Panc1 (cell line): ENCODE measurements at regions not wholly inside any gene's neighbourhood (a gene's known extent, or its start where the extent isn't known, plus 50 kb on each side); places are given as distances from the start of the nearest gene placed in this dataset.

Source experiments
- ATAC-seq: fragments of 200-7000 bp; cut with Tn5 transposase; 2 replicates; pipeline ENCODE4 v1.9.1; 2020; ENCODE audit warnings: mild to moderate bottlenecking, moderate library complexity
- BruUV-seq: library from RNA; stranded (reverse); fragments of 400-500 nt; replicated peaks from 2 replicates; lab custom pipeline; 2021; lab: Mats Ljungman, UMichigan
- CTCF ChIA-PET: fragments of 300-600 bp; sonication (Branson Sonifier 250); formaldehyde crosslinking; loops from one replicate; lab custom pipeline; 2022; ENCODE audit warnings: antibody characterized with exemption; lab: Charles Lee
- POLR2A ChIA-PET: fragments of 300-600 bp; sonication (Branson Sonifier 250); formaldehyde crosslinking; loops from one replicate; lab custom pipeline; 2022; ENCODE audit warnings: antibody characterized with exemption; lab: Charles Lee
- DNase-seq: peaks from one replicate; pipeline ENCODE4 v3.0.0-alpha.2; 2010; ENCODE audit warnings: low read depth, low spot score
- H3K27ac ChIP-seq: 2 replicates; pipeline ENCODE4 v1.5.1; 2011; ENCODE audit warnings: mild to moderate bottlenecking, low read length, inconsistent platforms
- H3K27me3 ChIP-seq: fragments of 200-500 bp; sonication (Bioruptor generic); 2 replicates; pipeline ENCODE4 v1.6.0; 2014; ENCODE audit warnings: low read length, inconsistent platforms; ENCODE audit not compliant: control insufficient read depth, insufficient read depth
- H3K36me3 ChIP-seq: fragments of 200-500 bp; sonication (Bioruptor generic); 2 replicates; pipeline ENCODE4 v1.5.1; 2014; ENCODE audit warnings: inconsistent platforms, mild to moderate bottlenecking, low read length, moderate library complexity; ENCODE audit not compliant: control insufficient read depth, insufficient read depth
- H3K4me1 ChIP-seq: 2 replicates; pipeline ENCODE4 v1.5.1; 2011; ENCODE audit warnings: inconsistent platforms, mild to moderate bottlenecking, low read length, moderate library complexity; ENCODE audit not compliant: control insufficient read depth, insufficient read depth
- H3K4me3 ChIP-seq, 2 experiments: 2 replicates each; pipeline ENCODE4 v1.5.1; 2011 to 2012; ENCODE audit warnings: low read depth in 2 of 2, low read length in 2 of 2, mild to moderate bottlenecking in 2 of 2, inconsistent platforms in 1 of 2, moderate library complexity in 1 of 2
- H3K9me3 ChIP-seq: fragments of 200-500 bp; sonication (Bioruptor generic); 2 replicates; pipeline ENCODE4 v1.5.1; 2014; ENCODE audit warnings: low read depth, mild to moderate bottlenecking, inconsistent platforms, low read length, moderate library complexity; ENCODE audit not compliant: control insufficient read depth, insufficient read depth
- CTCF ChIP-seq: fragments of 450-650 bp; IDR thresholded peaks from 2 replicates; pipeline ENCODE4 v1.5.1; 2017; ENCODE audit warnings: mild to moderate bottlenecking
- POLR2AphosphoS5 ChIP-seq: IDR thresholded peaks from 2 replicates; pipeline ENCODE4 v1.6.1; 2012; ENCODE audit warnings: mild to moderate bottlenecking, low read depth, low read length, moderate library complexity
- REST ChIP-seq, 2 experiments: IDR thresholded peaks; 2 replicates each; pipeline ENCODE4 v1.6.1; 2011 to 2012; ENCODE audit warnings: low read depth in 2 of 2, control low read depth in 1 of 2, low read length in 1 of 2, mild to moderate bottlenecking in 1 of 2, moderate library complexity in 1 of 2; ENCODE audit not compliant: insufficient read depth in 1 of 2
- SIN3A ChIP-seq: IDR thresholded peaks from 2 replicates; pipeline ENCODE4 v1.6.1; 2012; ENCODE audit warnings: low read depth, mild to moderate bottlenecking, low read length, moderate library complexity, borderline replicate concordance; ENCODE audit not compliant: insufficient read depth
- TCF7L2 ChIP-seq: IDR thresholded peaks from 2 replicates; pipeline ENCODE4 v1.6.1; 2011; ENCODE audit warnings: mild to moderate bottlenecking, low read depth, low read length, inconsistent platforms
- in situ Hi-C: cut with HindIII; loops from 2 replicates; pipeline ENCODE4 v1.10.0; 2016; ENCODE audit warnings: low sequenced_read_pairs, low pct_unique_long_range_greater_than_20kb
- intact Hi-C: fragments of 100-400 bp; cut with micrococcal nuclease; formaldehyde crosslinking; loops from one replicate; pipeline ENCODE4 v1.10.0; 2022; ENCODE audit not compliant: unreplicated experiment

DNA sequence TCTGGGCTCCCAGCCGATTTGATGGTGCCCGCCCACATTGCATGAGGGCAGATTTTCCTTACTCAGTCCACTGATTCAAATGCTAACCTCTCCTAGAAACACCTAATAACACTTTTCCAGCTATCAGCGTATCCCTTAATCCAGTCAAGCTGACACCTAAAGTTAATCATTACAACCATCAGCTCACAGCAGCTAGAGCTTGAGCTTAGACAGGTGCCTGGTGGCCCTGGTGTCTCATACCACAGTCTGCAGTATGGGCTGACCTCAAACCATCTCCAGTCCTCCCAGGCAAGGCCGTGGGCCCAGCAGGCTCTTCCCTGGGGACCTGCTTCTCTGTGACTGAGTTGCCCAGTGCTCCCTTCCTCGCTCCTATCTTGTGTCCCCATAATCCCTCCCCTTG is 174.4 kb upstream of the NECTIN1 start:
- Histone ChIP-seq H3K27me3 (peaks cover 24% of the 10 kb centered on the region), H3K4me1 (no peaks in the 10 kb centered on the region), H3K9me3 (no peaks in the 10 kb centered on the region), H3K36me3 (no peaks in the 10 kb centered on the region), H3K27ac (no peak overlapping the region), H3K4me3 (no peak overlapping the region)
- intact Hi-C loops (no loop called here), in situ Hi-C loops (no loop called here)
- no TSS peak for BruUV-seq
- ATAC-seq (no peak), DNase-seq (no peak)
- ChIA-PET CTCF (no interaction called here), POLR2A (no interaction called here)
- no peak for TF ChIP-seq CTCF

GRCh38 chr11:119902656-119903231 is 173.7 kb upstream of the NECTIN1 start:
- Histone ChIP-seq H3K27ac (no peak overlapping the region), H3K9me3 (no peaks in the 10 kb centered on the region), H3K4me3 (no peak overlapping the region), H3K36me3 (no peaks in the 10 kb centered on the region), H3K4me1 (no peaks in the 10 kb centered on the region), H3K27me3 (peaks cover 24% of the 10 kb centered on the region)
- ChIA-PET POLR2A (no interaction called here), CTCF (no interaction called here)
- no TSS peak for BruUV-seq
- no peak for ATAC-seq
- intact Hi-C loops: no loop called here
- no peak for TF ChIP-seq TCF7L2
- TF ChIP-seq SIN3A: no peak
- no peak for TF ChIP-seq POLR2AphosphoS5
- no peak for TF ChIP-seq CTCF
- TF ChIP-seq REST (IDR thresholded peaks at IDR 0.05; ENCODE audit: insufficient read depth in 1 of 2, low read depth in 2 of 2, low read length in 1 of 2): no peak
- no peak for DNase-seq
- in situ Hi-C loops: no loop called here
